ENCODE measurements at regions not wholly inside any gene's neighbourhood (a gene's known extent, or its start where the extent isn't known, plus 50 kb on each side); places are given as distances from the start of the nearest gene placed in this dataset.

DNA sequence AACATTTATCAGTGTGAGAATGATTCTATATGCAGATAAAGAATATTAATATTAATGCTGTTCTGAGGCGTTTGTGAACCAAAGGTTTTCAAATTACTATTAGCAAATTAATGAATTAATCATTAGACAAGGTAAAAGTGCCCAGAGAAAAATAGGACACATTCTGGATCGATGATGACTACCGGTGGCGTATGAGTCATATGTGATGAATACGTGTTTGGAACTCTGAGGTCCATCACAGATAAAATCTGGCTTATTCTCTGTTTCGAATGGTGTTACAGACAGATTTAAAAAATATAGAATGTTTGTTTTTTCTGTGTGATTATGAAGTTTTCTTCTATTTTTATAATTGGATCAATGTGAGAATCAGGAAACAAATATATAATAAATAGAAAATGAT is 79.2 kb upstream of the RTL1 start:
- TF ChIP-seq EP300 (IDR thresholded peaks at IDR 0.05) = no peak
- TF ChIP-seq, protein P1, sequence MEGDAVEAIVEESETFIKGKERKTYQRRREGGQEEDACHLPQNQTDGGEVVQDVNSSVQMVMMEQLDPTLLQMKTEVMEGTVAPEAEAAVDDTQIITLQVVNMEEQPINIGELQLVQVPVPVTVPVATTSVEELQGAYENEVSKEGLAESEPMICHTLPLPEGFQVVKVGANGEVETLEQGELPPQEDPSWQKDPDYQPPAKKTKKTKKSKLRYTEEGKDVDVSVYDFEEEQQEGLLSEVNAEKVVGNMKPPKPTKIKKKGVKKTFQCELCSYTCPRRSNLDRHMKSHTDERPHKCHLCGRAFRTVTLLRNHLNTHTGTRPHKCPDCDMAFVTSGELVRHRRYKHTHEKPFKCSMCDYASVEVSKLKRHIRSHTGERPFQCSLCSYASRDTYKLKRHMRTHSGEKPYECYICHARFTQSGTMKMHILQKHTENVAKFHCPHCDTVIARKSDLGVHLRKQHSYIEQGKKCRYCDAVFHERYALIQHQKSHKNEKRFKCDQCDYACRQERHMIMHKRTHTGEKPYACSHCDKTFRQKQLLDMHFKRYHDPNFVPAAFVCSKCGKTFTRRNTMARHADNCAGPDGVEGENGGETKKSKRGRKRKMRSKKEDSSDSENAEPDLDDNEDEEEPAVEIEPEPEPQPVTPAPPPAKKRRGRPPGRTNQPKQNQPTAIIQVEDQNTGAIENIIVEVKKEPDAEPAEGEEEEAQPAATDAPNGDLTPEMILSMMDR (IDR thresholded peaks at IDR 0.05) = no peak
- TF ChIP-seq POLR2A (IDR thresholded peaks at IDR 0.05) = no peak
- no peak for TF ChIP-seq POLR2AphosphoS5 (IDR thresholded peaks at IDR 0.05)
- Histone ChIP-seq H3K36me3 (no peaks in the 10 kb centered on the region), H3K4me3 (no peak overlapping the region), H3K27me3 (peaks cover 0 to 5% (median 0%) of the 10 kb centered on the region in 3 donors), H3K27ac (no peak overlapping the region), H3K4me1 (no peaks in the 10 kb centered on the region), H3K9me3 (no peaks in the 10 kb centered on the region)
- no peak for DNase-seq
- WGBS, 5 donors = 80 to 83% (median 81%) methylated on average over 6 of the region's 6 CpGs
- intact Hi-C loops (cut with DNase I; ENCODE audit: low total_unique reads) = no loop called here

DNA sequence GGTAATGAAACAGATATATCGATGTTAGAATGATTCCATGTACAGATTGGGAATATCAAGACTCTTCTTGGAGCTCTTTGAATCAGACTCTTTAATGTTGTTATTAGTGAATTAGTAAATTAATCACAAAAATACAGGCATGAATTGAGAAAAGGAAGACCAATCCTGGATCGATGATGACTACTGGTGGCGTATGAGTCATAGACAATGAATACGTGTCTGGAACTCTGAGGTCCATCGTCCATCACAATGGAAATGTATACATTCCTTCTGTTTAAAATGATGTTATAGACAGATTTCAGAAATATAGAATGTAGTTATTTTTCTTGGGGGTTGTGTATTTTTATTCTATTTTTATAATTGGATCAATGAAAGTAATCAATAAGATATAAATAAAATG is 80.2 kb upstream of the RTL1 start:
- Histone ChIP-seq H3K9me3 (no peaks in the 10 kb centered on the region), H3K27me3 (peaks cover 0 to 5% (median 0%) of the 10 kb centered on the region in 3 donors), H3K36me3 (no peaks in the 10 kb centered on the region), H3K4me3 (no peak overlapping the region), H3K27ac (no peak overlapping the region), H3K4me1 (no peaks in the 10 kb centered on the region)
- 81 to 90% (median 86%) methylated on average over 5 of the region's 5 CpGs for WGBS, 5 donors
- no peak for DNase-seq
- intact Hi-C loops (cut with DNase I; ENCODE audit: low total_unique reads) = no loop called here
- TF ChIP-seq POLR2A (IDR thresholded peaks at IDR 0.05) (no peak), POLR2AphosphoS5 (IDR thresholded peaks at IDR 0.05) (no peak), EP300 (IDR thresholded peaks at IDR 0.05) (no peak)
- TF ChIP-seq, protein P1 (IDR thresholded peaks at IDR 0.05) = no peak

DNA sequence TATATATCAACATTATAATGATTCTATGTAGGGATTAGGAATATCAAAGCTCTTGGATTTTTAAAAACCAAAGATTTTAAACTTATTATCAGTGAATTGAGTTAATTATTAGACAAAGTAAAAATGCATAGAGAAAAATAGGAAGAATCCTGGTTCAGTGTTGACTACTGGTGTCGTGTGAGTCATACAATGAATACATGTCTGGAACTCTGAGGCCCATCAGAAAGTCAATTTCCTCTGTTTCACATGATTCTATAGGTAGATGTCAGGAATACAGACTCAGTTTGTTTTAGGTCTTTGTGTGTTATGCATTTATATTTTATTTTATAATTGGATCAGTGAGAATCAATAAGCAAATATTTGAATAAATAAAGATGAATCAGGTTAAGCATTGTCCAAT is 84.5 kb upstream of the RTL1 start:
- Histone ChIP-seq H3K27me3 (no peaks in the 10 kb centered on the region), H3K4me3 (no peak overlapping the region), H3K27ac (no peak overlapping the region), H3K9me3 (no peaks in the 10 kb centered on the region), H3K36me3 (no peaks in the 10 kb centered on the region), H3K4me1 (no peaks in the 10 kb centered on the region)
- WGBS, 5 donors = 61 to 78% (median 63%) methylated on average over 1 of the region's 1 CpG
- TF ChIP-seq POLR2AphosphoS5 (IDR thresholded peaks at IDR 0.05) (no peak), EP300 (IDR thresholded peaks at IDR 0.05) (no peak), POLR2A (IDR thresholded peaks at IDR 0.05) (no peak)
- TF ChIP-seq, protein P1 (IDR thresholded peaks at IDR 0.05) = no peak
- intact Hi-C loops (cut with DNase I; ENCODE audit: low total_unique reads) = no loop called here
- no peak for DNase-seq

DNA sequence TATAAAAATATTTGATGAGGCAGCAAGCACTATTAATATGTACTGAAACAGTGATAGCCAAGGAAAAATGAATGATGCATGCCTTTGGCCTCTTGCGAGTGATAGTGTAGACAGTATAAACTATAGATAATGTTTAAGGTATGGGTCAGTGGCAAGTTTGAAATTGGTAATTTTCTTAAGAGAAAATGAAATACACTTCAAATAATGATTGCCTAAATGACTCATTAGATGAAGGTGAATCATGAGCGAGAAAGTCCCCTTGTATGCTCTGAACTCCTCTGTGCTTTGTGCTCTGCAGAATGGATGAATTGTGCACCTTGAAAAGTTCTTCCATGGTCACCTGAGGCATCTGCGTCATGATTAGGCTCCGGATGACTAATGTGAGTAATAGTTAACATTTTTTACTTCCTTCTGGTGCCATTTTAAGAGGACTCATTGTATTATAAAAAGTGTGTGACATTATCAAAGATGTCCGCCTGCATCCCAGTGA is 84.9 kb upstream of the RTL1 start:
- H3K9me3 ChIP-seq = no peaks in the 10 kb centered on the region
- no peaks in the 10 kb centered on the region for H3K36me3 ChIP-seq
- H3K4me1 ChIP-seq = no peaks in the 10 kb centered on the region
- 77 to 85% (median 80%) methylated on average over 5 of the region's 5 CpGs for WGBS, 5 donors
- TF ChIP-seq POLR2A (IDR thresholded peaks at IDR 0.05) = no peak
- no peak for TF ChIP-seq POLR2AphosphoS5 (IDR thresholded peaks at IDR 0.05)
- no peak for TF ChIP-seq EP300 (IDR thresholded peaks at IDR 0.05)
- TF ChIP-seq, protein P1 (IDR thresholded peaks at IDR 0.05) = no peak
- no peak overlapping the region for H3K27ac ChIP-seq
- H3K4me3 ChIP-seq = no peak overlapping the region
- no peaks in the 10 kb centered on the region for H3K27me3 ChIP-seq
- intact Hi-C loops (cut with DNase I; ENCODE audit: low total_unique reads) = no loop called here
- no peak for DNase-seq
